ENCODE measurements at regions not wholly inside any gene's neighbourhood (a gene's known extent, or its start where the extent isn't known, plus 50 kb on each side); places are given as distances from the start of the nearest gene placed in this dataset.

GRCh38 chr17:77606865-77607210 lies 351.7 kb upstream of the TNRC6C start:
- DNase-seq: no peak
- Histone ChIP-seq H3K27ac (ENCODE audit: low read depth in 1 of 2, low read length in 2 of 2) (no peak overlapping the region), H3K4me3 (ENCODE audit: low read length) (no peak overlapping the region), H3K36me3 (ENCODE audit: insufficient read depth, low read length) (no peaks in the 10 kb centered on the region), H3K4me1 (ENCODE audit: insufficient read depth, low read length) (peaks cover 22% of the 10 kb centered on the region), H3K27me3 (ENCODE audit: control insufficient read depth in 1 of 2, insufficient read depth in 2 of 2, low read length in 2 of 2) (no peaks in the 10 kb centered on the region), H3K9me3 (ENCODE audit: control insufficient read depth in 1 of 2, insufficient read depth in 1 of 2, low read length in 2 of 2) (no peaks in the 10 kb centered on the region)
- TF ChIP-seq, protein P1, sequence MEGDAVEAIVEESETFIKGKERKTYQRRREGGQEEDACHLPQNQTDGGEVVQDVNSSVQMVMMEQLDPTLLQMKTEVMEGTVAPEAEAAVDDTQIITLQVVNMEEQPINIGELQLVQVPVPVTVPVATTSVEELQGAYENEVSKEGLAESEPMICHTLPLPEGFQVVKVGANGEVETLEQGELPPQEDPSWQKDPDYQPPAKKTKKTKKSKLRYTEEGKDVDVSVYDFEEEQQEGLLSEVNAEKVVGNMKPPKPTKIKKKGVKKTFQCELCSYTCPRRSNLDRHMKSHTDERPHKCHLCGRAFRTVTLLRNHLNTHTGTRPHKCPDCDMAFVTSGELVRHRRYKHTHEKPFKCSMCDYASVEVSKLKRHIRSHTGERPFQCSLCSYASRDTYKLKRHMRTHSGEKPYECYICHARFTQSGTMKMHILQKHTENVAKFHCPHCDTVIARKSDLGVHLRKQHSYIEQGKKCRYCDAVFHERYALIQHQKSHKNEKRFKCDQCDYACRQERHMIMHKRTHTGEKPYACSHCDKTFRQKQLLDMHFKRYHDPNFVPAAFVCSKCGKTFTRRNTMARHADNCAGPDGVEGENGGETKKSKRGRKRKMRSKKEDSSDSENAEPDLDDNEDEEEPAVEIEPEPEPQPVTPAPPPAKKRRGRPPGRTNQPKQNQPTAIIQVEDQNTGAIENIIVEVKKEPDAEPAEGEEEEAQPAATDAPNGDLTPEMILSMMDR (IDR thresholded peaks at IDR 0.05): no peak
- H3K4me1 Mint-ChIP-seq (ENCODE audit: low read depth): peaks cover 27% of the 10 kb centered on the region
- intact Hi-C loops (cut with DNase I, micrococcal nuclease): no loop called here
- ChIA-PET POLR2A (interaction anchor here (0.7 kb wide), 1 partner anchor 60 kb away, joined by 3 read pairs; no protein-coding TSS in a partner anchor), CTCF (no interaction called here)
- H3K27me3 Mint-ChIP-seq: no peaks in the 10 kb centered on the region
- H3K36me3 Mint-ChIP-seq (ENCODE audit: low read depth): no peaks in the 10 kb centered on the region
- no peak overlapping the region for H3K27ac Mint-ChIP-seq
- H3K9me3 Mint-ChIP-seq: no peaks in the 10 kb centered on the region
- no peak for ATAC-seq (ENCODE audit: poor library complexity)
- H3K4me3 Mint-ChIP-seq: no peak overlapping the region

DNA sequence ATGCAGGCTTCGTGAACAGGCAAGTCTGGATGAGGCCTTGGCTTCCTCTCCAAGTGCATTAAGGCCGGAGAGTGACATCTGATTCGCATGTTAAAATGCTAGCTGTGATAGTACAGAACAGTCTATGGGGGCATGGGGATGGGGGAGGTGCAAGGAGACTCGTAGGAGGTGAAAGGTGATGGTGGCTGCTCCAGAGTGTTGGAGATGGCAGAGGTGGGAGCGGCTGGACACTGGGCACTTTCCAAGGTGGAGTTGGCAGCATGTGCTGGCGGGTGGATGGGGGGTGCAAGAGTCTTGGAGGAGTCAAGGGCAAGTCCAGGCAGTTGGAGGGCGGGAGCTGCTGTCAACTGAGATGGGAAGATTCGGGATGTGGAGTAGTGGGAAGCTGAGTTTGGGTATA lies 350.9 kb upstream of the TNRC6C start:
- peak overlapping the region; percentile 93 for H3K27ac Mint-ChIP-seq
- ChIA-PET CTCF (no interaction called here), POLR2A (no interaction called here)
- Histone ChIP-seq H3K36me3 (ENCODE audit: insufficient read depth, low read length) (no peaks in the 10 kb centered on the region), H3K4me3 (ENCODE audit: low read length) (no peak overlapping the region), H3K9me3 (ENCODE audit: control insufficient read depth in 1 of 2, insufficient read depth in 1 of 2, low read length in 2 of 2) (no peaks in the 10 kb centered on the region), H3K27ac (ENCODE audit: low read depth in 1 of 2, low read length in 2 of 2) (no peak overlapping the region), H3K27me3 (ENCODE audit: control insufficient read depth in 1 of 2, insufficient read depth in 2 of 2, low read length in 2 of 2) (no peaks in the 10 kb centered on the region), H3K4me1 (ENCODE audit: insufficient read depth, low read length) (peaks cover 22% of the 10 kb centered on the region)
- no peak overlapping the region for H3K4me3 Mint-ChIP-seq
- intact Hi-C loops (cut with DNase I, micrococcal nuclease): no loop called here
- no peaks in the 10 kb centered on the region for H3K9me3 Mint-ChIP-seq
- ATAC-seq (ENCODE audit: poor library complexity) (no peak), DNase-seq (no peak)
- H3K36me3 Mint-ChIP-seq (ENCODE audit: low read depth): no peaks in the 10 kb centered on the region
- peaks cover 27% of the 10 kb centered on the region for H3K4me1 Mint-ChIP-seq (ENCODE audit: low read depth)
- TF ChIP-seq, protein P1 (IDR thresholded peaks at IDR 0.05): no peak
- no peaks in the 10 kb centered on the region for H3K27me3 Mint-ChIP-seq

GRCh38 chr17:77608431-77608830 lies 350.1 kb upstream of the TNRC6C start:
- H3K4me1 Mint-ChIP-seq (ENCODE audit: low read depth): peaks cover 27% of the 10 kb centered on the region
- intact Hi-C loops (cut with DNase I, micrococcal nuclease): no loop called here
- H3K27me3 Mint-ChIP-seq: no peaks in the 10 kb centered on the region
- Histone ChIP-seq H3K4me3 (ENCODE audit: low read length) (no peak overlapping the region), H3K9me3 (ENCODE audit: control insufficient read depth in 1 of 2, insufficient read depth in 1 of 2, low read length in 2 of 2) (no peaks in the 10 kb centered on the region), H3K4me1 (ENCODE audit: insufficient read depth, low read length) (peaks cover 22% of the 10 kb centered on the region), H3K36me3 (ENCODE audit: insufficient read depth, low read length) (no peaks in the 10 kb centered on the region), H3K27ac (ENCODE audit: low read depth in 1 of 2, low read length in 2 of 2) (no peak overlapping the region), H3K27me3 (ENCODE audit: control insufficient read depth in 1 of 2, insufficient read depth in 2 of 2, low read length in 2 of 2) (no peaks in the 10 kb centered on the region)
- POLR2A ChIA-PET: interaction anchor here (0.6 to 2.9 kb wide), 3 partner anchors 350 to 603 kb away, joined by 3 to 28 read pairs (median 4); partner anchors contain the start of gene TNRC6C
- no peaks in the 10 kb centered on the region for H3K9me3 Mint-ChIP-seq
- H3K4me3 Mint-ChIP-seq: no peak overlapping the region
- TF ChIP-seq, protein P1 (IDR thresholded peaks at IDR 0.05): no peak
- H3K27ac Mint-ChIP-seq: peak overlapping the region; percentile 93
- no peak for DNase-seq
- no peaks in the 10 kb centered on the region for H3K36me3 Mint-ChIP-seq (ENCODE audit: low read depth)
- CTCF ChIA-PET: no interaction called here
- no peak for ATAC-seq (ENCODE audit: poor library complexity)
